HCT116 (cell line): ENCODE measurements at regions not wholly inside any gene's neighbourhood (a gene's known extent, or its start where the extent isn't known, plus 50 kb on each side); places are given as distances from the start of the nearest gene placed in this dataset.

Experiments
- ATAC-seq: fragments of 200-7000 bp; cut with Tn5 transposase; 2 replicates; pipeline ENCODE4 v1.9.1; 2020; ENCODE audit warnings: mild to moderate bottlenecking, moderate library complexity
- BruUV-seq: library from RNA; stranded (reverse); fragments of 400-500 nt; replicated peaks from 2 replicates; lab custom pipeline; 2021; lab: Mats Ljungman, UMichigan
- CTCF ChIA-PET: fragments of 300-600 bp; sonication (Branson Sonifier 250); formaldehyde crosslinking; loops from one replicate; lab custom pipeline; 2021; ENCODE audit warnings: antibody characterized with exemption; lab: Charles Lee
- POLR2A ChIA-PET: fragments of 300-600, 350-600 bp; sonication (Branson Sonifier 250); formaldehyde crosslinking; loops from one replicate; lab custom pipeline; 2021; ENCODE audit warnings: antibody characterized with exemption; lab: Charles Lee
- RAD21 ChIA-PET, 2 experiments: fragments of 300-600 bp; sonication (Branson Sonifier 250); formaldehyde crosslinking; loops; one replicate each; lab custom pipeline; 2023; ENCODE audit warnings: low total read pairs in 2 of 2; ENCODE audit not compliant: uncharacterized antibody in 2 of 2, unreplicated experiment in 2 of 2, low non-redundant PET in 1 of 2; lab: Charles Lee
- DNase-seq: peaks from one replicate; pipeline ENCODE4 v3.0.0-alpha.2; 2010; ENCODE audit warnings: low read depth, low spot score
- H2AFZ ChIP-seq: fragments of 200-600 bp; shearing (Covaris generic), sonication (generic); 2 replicates; pipeline ENCODE4 v1.6.1; 2017; ENCODE audit warnings: low read depth, mixed run types, mixed read lengths, antibody characterized with exemption, low read length; ENCODE audit not compliant: poor library complexity, severe bottlenecking
- H3K27ac ChIP-seq: 2 replicates; pipeline ENCODE4 v1.5.1; 2012; ENCODE audit warnings: low read depth, low read length
- H3K27me3 ChIP-seq: fragments of 200-600 bp; sonication (generic); 2 replicates; pipeline ENCODE4 v1.6.1; 2016; ENCODE audit warnings: mixed run types, low read length, mixed read lengths; ENCODE audit not compliant: insufficient read depth
- H3K36me3 ChIP-seq, 2 experiments: fragments of 200-500 bp in 1 of 2; fragments of 200-600 bp in 1 of 2; sonication (Bioruptor generic) in 1 of 2; sonication (generic) in 1 of 2; 2 replicates each; pipeline versions ENCODE4 v1.5.1 to v1.6.1; 2014 to 2016; ENCODE audit warnings: low read length in 2 of 2, inconsistent platforms in 1 of 2, mixed read lengths in 1 of 2, mixed run types in 1 of 2; ENCODE audit not compliant: insufficient read depth in 2 of 2, control insufficient read depth in 1 of 2
- H3K4me1 ChIP-seq, 2 experiments: fragments of 200-600 bp in 1 of 2; sonication (generic) in 1 of 2; 2 replicates each; pipeline versions ENCODE4 v1.5.1 to v1.6.1; 2012 to 2017; ENCODE audit warnings: low read length in 2 of 2, inconsistent platforms in 1 of 2, mild to moderate bottlenecking in 1 of 2, mixed read lengths in 1 of 2, mixed run types in 1 of 2, moderate library complexity in 1 of 2; ENCODE audit not compliant: insufficient read depth in 2 of 2, control insufficient read depth in 1 of 2
- H3K4me2 ChIP-seq: fragments of 200-600 bp; sonication (generic); 2 replicates; pipeline ENCODE4 v1.6.1; 2017; ENCODE audit warnings: mixed run types, low read length, mixed read lengths
- H3K4me3 ChIP-seq, 2 experiments: fragments of 200-600 bp in 1 of 2; sonication (generic) in 1 of 2; replicated peaks in 1 of 2; 2 replicates each; pipeline ENCODE4 v1.5.1; 2011 to 2016; ENCODE audit warnings: low read length in 2 of 2, control low read depth in 1 of 2, low read depth in 1 of 2, mild to moderate bottlenecking in 1 of 2, mixed read lengths in 1 of 2, mixed run types in 1 of 2
- H3K79me2 ChIP-seq: fragments of 200-600 bp; sonication (generic); 2 replicates; pipeline ENCODE4 v1.6.1; 2017; ENCODE audit warnings: mild to moderate bottlenecking, mixed run types, low read length, moderate library complexity, mixed read lengths; ENCODE audit not compliant: insufficient read depth
- H3K9ac ChIP-seq: fragments of 200-600 bp; sonication (generic); 2 replicates; pipeline ENCODE4 v1.6.1; 2016; ENCODE audit warnings: low read length, mixed read lengths
- H3K9me2 ChIP-seq: fragments of 200-600 bp; sonication (generic), shearing (Covaris generic); 2 replicates; pipeline ENCODE4 v1.6.1; 2017; ENCODE audit warnings: mixed run types, mild to moderate bottlenecking, moderate library complexity; ENCODE audit not compliant: insufficient read depth
- H3K9me3 ChIP-seq, 2 experiments: fragments of 200-500 bp in 1 of 2; fragments of 200-600 bp in 1 of 2; sonication (Bioruptor generic) in 1 of 2; sonication (generic) in 1 of 2; 2 replicates each; pipeline ENCODE4 v1.6.1; 2014 to 2017; ENCODE audit warnings: low read length in 2 of 2, mixed read lengths in 2 of 2, inconsistent platforms in 1 of 2, low read depth in 1 of 2, mild to moderate bottlenecking in 1 of 2, mixed run types in 1 of 2, moderate library complexity in 1 of 2; ENCODE audit not compliant: control insufficient read depth in 1 of 2, insufficient read depth in 1 of 2
- H4K20me1 ChIP-seq: fragments of 200-600 bp; sonication (generic), shearing (Covaris generic); 2 replicates; pipeline ENCODE4 v1.6.1; 2017; ENCODE audit warnings: mixed run types, mild to moderate bottlenecking, moderate library complexity; ENCODE audit not compliant: insufficient read depth
- ATF3 ChIP-seq: IDR thresholded peaks from 2 replicates; pipeline ENCODE4 v1.6.1; 2012
- CBX3 ChIP-seq: IDR thresholded peaks from 2 replicates; pipeline ENCODE4 v1.6.1; 2012; ENCODE audit warnings: low read depth
- ELF1 ChIP-seq: IDR thresholded peaks from 2 replicates; pipeline ENCODE4 v1.6.1; 2012; ENCODE audit warnings: low read depth, borderline replicate concordance
- EZH2 ChIP-seq: fragments of 200-600 bp; sonication (generic); IDR thresholded peaks from 2 replicates; pipeline ENCODE4 v1.6.1; 2017; ENCODE audit warnings: antibody characterized with exemption, mixed run types
- POLR2A ChIP-seq: IDR thresholded peaks from 2 replicates; pipeline ENCODE4 v1.7.0; 2011; ENCODE audit warnings: borderline replicate concordance; ENCODE audit not compliant: insufficient read depth, insufficient read length; ENCODE audit errors: extremely low read depth
- POLR2AphosphoS5 ChIP-seq: IDR thresholded peaks from 2 replicates; pipeline ENCODE4 v1.6.1; 2011; ENCODE audit warnings: mild to moderate bottlenecking, low read depth, low read length, moderate library complexity
- RAD21 ChIP-seq: IDR thresholded peaks from 2 replicates; pipeline ENCODE4 v1.6.1; 2012; ENCODE audit warnings: low read depth, mild to moderate bottlenecking
- REST ChIP-seq: IDR thresholded peaks from 2 replicates; pipeline ENCODE4 v1.6.1; 2012; ENCODE audit warnings: low read depth
- TCF7L2 ChIP-seq: IDR thresholded peaks from 2 replicates; pipeline ENCODE4 v1.7.0; 2011; ENCODE audit warnings: borderline replicate concordance, inconsistent platforms; ENCODE audit not compliant: insufficient read depth, insufficient read length; ENCODE audit errors: extremely low read depth
- ZFX ChIP-seq: fragments of 450-650 bp; IDR thresholded peaks from 2 replicates; pipeline ENCODE4 v1.6.1; 2017
- intact Hi-C: fragments of 100-400 bp; cut with micrococcal nuclease; formaldehyde crosslinking; loops from 2 replicates; pipeline ENCODE4 v1.10.0; 2022

- no peak for TF ChIP-seq ZFX
- TF ChIP-seq POLR2AphosphoS5: no peak
Measured at GRCh38 chr2:128982001-128982400, 663.3 kb upstream of the HS6ST1 start (continued).

GRCh38 chr2:128982670-128983069, 664.0 kb upstream of the HS6ST1 start:
- Histone ChIP-seq H3K9me3 (no peaks in the 10 kb centered on the region), H3K4me2 (no peak overlapping the region), H2AFZ (no peak overlapping the region), H3K27me3 (peaks cover 48% of the 10 kb centered on the region), H3K9me2 (no peaks in the 10 kb centered on the region), H3K9ac (no peak overlapping the region), H3K4me3 (no peak overlapping the region), H3K79me2 (no peaks in the 10 kb centered on the region), H3K27ac (no peak overlapping the region), H3K4me1 (no peaks in the 10 kb centered on the region), H3K36me3 (no peaks in the 10 kb centered on the region), H4K20me1 (no peaks in the 10 kb centered on the region)
- no TSS peak for BruUV-seq
- intact Hi-C loops: no loop called here
- ChIA-PET RAD21 (no interaction called here), CTCF (no interaction called here), POLR2A (no interaction called here)
- no peak for DNase-seq
- ATAC-seq: no peak
- TF ChIP-seq CBX3 (no peak), ATF3 (no peak)

- intact Hi-C loops: no loop called here
- no TSS peak for BruUV-seq
Measured at GRCh38 chr2:128983094-128983493, 664.4 kb upstream of the HS6ST1 start.

More at GRCh38 chr2:128983094-128983493, 664.4 kb upstream of the HS6ST1 start:
- TF ChIP-seq TCF7L2: no peak
- no peak for TF ChIP-seq ATF3
- no peak for TF ChIP-seq RAD21
- no peak for TF ChIP-seq POLR2A
- no peak for TF ChIP-seq ELF1
- no peak for TF ChIP-seq EZH2
- TF ChIP-seq REST: no peak
- Histone ChIP-seq H3K79me2 (no peaks in the 10 kb centered on the region), H3K27ac (no peak overlapping the region), H4K20me1 (no peaks in the 10 kb centered on the region), H3K9me3 (no peaks in the 10 kb centered on the region), H3K4me3 (no peak overlapping the region), H2AFZ (no peak overlapping the region), H3K36me3 (no peaks in the 10 kb centered on the region), H3K27me3 (peaks cover 49% of the 10 kb centered on the region), H3K9ac (no peak overlapping the region), H3K9me2 (no peaks in the 10 kb centered on the region), H3K4me1 (no peaks in the 10 kb centered on the region), H3K4me2 (no peak overlapping the region)
- RAD21 ChIA-PET: no interaction called here
- POLR2A ChIA-PET: no interaction called here
- DNase-seq (no peak), ATAC-seq (no peak)
- CTCF ChIA-PET: no interaction called here
